GM21515 (cell line): ENCODE measurements at regions not wholly inside any gene's neighbourhood (a gene's known extent, or its start where the extent isn't known, plus 50 kb on each side); places are given as distances from the start of the nearest gene placed in this dataset.

Source experiments
- ATAC-seq: cut with Tn5 transposase; IDR thresholded peaks from one replicate; pipeline ENCODE4 v1.9.1; 2021; ENCODE audit not compliant: unreplicated experiment

DNA sequence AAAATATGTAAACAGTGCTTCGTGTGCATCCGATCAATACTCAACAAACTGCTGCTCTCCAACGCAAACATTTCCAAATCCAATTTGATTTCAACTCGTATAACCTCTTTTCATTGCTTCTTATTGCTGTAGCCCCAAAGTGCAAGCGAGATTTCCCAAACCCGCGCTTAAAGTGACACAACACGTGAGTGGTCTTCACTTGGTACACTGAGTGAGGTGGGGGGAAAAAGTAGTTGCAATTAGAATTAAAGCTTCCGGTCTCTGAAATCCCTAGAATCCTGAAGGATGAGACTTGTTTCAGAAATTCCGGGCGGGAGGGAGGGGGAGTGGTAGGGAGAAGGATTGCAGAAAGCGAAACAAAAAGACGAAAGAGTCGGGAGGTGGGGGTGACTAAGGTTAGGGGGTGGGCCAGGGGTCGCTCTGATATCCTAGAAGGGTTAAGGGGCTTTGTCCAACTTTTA, 387.5 kb downstream of the BCAT1 start:
- ATAC-seq: no peak

- ATAC-seq: no peak
Observed at GRCh38 chr12:24560831-24561271, 388.1 kb downstream of the BCAT1 start.

DNA sequence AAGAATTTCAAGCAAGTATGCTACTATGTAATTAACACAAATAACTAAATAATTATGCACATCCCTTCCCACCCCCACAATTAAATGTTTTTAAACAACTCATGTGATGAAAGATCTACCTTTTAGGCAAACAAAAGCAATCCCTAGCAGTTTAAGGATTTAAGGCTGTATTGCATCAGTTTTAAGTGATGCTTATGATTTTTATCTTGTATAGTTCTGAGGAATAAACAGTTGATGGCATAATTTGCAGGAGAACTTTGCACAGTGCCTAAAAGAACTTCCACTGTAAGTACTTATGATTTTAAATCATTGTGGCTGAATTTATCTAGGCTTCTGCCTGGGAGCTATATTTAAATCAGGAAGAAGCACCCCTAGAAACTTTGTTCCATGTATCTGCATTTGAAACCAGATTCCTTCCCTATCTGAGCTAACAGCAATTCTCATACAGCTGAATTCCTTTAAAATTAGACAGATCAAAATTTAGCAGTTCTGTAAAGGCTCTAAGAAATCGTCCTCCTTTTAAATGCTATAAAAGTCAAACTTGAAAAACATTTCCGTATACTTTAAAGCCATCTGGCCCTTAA, 388.6 kb downstream of the BCAT1 start:
- ATAC-seq: no peak

- no peak for ATAC-seq
Observed at GRCh38 chr12:24557738-24558137, 391.2 kb downstream of the BCAT1 start.

DNA sequence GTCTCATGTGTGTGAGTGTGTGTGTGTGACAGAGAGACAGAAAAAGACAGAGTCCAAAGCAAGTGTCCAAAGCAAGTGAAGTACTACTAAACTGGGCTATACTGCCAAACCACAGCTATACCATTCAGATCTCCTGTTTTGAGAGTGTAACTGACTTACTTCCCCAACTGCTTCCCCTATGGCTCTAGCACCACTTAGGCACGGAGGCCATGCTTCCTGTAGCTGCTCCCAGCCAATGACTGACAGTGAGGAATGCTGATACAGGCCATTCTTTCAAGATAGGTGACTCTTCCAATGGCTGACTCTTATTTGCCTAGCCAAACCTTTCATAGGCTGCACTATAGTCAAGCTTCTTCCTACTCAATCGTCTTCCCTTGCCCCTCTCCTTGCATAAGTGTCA, 393.2 kb downstream of the BCAT1 start:
- no peak for ATAC-seq

DNA sequence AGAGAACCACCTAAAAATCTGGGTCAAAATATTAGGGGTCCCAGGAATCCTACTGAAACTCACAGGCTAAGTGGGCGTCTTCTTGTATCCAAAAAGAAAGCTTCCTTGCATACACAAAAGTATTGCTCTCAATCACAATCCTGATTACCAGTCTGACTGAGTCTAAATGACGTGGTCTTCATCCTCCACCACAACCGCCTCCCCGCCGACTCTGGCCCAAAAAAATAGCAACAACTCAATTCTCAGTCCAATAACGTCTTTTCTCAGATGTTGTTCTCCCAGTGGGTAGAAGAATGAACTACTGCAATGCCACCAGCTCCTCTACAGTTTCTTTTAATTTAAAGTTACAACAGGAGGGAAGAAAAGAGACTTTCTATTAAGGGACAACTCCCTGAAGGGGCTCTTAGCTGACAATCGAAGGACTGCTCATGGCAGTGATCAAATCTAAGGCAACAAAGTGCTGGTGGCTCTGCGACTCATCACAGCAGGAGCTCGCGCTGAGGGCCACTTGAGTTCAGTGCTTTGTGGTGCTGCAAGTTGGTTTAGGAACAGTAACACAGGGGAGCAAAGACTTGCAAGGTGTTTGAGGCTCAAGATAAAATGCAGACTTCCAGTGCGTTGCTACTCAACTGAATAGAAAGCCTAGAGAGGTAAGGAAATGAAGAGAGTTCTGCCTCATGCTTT, 394.1 kb downstream of the BCAT1 start:
- ATAC-seq: no peak

GRCh38 chr12:24553259-24553658, 395.6 kb downstream of the BCAT1 start:
- ATAC-seq: no peak

DNA sequence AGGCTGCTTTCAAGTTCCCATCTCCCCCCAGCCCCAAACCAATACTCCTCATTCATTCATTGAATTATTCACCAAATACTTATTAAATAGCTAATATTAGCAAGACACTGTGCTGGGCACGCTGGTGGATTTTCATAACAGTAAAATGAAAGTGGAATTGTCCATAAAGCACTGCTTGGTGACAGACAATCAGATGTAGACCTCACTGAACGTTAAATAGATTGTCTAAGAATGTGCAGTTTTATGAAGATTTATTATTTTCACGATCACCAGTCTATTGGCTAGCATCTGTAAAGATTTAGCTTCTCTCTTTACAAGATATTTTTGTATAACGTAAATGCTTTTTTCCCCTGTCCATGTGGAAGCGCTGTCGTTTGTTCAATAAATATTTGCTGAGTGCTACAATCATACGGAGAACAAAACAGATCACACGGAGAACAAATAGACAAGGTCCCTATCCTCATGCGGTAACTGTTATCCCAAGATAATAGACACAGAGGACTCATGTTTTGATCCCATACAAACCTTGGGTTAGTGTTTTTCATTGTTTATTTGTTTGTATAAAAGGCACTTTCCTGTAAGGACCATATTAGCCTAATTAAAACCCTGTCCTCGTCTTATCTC, 397.6 kb downstream of the BCAT1 start:
- ATAC-seq: no peak

DNA sequence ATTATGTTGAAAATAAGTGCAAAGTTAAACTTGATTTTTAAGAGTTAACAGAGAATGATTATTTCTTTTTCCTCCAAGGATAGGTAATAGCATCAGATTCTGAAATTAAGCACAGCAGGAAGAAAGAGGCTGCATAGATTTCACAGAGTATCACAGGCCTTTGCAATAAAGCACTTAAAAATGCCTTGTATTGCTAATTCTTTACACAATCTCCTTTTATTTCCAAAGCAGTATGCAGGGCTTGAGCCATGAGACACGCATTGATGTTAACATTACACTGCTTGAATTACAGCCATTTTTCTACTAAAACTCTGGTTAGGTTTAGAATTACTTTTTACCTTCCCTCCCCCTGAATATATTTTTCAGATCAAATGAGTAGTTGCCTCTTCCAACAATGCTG, 398.3 kb downstream of the BCAT1 start:
- no peak for ATAC-seq

GRCh38 chr12:24546661-24547060, 402.2 kb downstream of the BCAT1 start:
- ATAC-seq: no peak

- no peak for ATAC-seq
Observed at GRCh38 chr12:24546084-24546483, 402.8 kb downstream of the BCAT1 start.

GRCh38 chr12:24544368-24544767, 404.5 kb downstream of the BCAT1 start:
- no peak for ATAC-seq

DNA sequence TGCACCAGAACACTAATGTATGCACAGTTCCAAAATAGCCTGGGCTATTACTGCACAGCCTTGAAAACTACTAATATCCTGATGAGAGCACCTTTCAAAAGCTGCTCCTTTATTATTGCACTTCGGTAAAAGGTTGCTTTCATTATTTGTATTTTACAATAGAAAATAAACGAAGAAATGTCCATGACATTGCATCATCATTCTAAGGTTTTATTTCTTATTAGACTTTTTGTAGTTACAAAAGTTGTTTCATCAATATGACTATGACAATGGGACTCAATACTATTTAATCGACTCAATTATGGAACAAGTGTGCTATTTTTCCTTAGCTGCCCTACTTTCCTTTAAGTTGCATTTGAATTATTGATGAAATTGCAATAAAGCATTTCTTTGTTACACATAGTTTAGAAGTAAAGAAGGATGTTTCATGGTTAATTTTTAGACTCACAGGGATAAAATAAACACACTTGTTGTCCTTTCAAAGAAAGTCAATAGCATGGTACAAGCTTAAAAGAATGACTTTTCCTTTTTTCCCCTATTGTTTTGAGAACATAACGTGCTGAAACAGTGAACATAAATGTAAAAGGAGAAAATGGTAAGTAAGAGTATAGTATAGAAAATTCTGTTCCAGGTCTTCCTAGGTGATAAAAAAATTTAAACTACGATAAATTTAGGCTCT, 407.6 kb downstream of the BCAT1 start:
- ATAC-seq: no peak

GRCh38 chr12:24539646-24540045, 409.3 kb downstream of the BCAT1 start:
- ATAC-seq: no peak

DNA sequence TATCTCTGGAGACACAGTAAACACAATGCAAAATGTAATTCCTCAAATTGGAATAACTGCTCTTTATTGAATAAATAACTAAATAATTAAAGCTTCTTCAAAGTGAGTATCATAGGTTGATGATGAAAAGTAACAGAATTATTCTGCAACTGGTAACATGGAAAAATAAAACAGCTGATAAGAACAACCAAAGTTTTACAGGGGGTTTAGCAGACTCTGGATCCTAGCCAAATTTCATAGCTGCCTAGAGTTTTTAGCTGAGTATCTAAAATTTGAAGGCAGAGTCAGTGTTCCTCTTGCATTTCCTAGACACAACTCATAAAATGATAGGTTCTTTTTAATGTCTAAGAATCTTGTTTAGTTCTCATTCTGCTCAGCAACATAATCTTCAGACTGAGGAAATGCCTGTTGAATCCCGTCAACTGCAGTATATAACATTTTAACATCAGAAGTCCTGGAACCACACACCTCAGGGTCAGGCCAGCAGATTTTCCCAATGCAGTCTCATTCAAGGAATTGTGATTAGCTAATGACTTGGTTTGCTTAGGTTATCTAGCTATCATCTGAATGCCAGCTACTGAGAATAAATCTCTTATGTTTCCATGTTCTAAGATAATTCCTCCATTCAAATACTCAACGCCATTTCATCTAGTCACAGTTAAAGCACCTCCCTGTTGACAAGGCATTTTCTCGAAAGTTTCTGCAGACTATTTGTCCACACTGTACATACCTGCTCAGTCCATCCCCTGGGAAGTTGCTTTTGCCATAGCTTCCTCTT, 411.6 kb downstream of the BCAT1 start:
- no peak for ATAC-seq

DNA sequence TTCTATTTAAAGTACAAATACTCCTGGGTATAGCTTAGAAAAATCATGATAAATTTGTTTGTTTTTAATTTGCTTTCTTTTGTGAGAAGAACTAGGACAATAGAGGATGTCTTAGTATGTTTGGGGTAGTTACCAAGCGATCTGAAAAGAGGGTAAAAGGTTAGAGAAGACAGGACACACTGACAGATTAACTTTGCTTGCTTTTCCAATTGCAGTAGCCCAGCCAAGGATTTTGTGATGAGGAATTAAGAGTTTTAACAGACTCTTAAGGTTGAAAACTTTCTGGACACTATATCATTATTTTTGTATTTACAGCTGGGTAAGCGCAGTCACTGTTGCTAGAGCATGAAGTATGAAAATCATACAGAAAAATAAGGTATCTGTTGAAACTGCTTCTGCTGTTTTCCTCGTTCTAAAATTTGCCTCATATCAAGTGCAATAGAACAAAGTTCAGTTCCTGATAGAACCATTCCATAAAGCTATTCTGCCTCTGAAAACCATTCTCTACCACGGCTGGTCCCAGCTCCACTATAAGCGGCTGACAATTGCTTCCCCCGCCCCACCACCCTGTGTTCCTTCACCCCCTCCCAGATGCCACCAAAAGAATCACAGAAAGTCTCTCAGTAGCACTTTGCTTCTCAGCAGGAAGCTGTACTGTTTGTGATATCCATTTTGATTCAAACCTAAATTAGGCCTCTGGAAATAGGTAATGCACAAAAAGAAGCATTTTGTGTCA, 413.4 kb downstream of the BCAT1 start:
- ATAC-seq: no peak

GRCh38 chr12:24534622-24535021, 414.3 kb downstream of the BCAT1 start:
- no peak for ATAC-seq

DNA sequence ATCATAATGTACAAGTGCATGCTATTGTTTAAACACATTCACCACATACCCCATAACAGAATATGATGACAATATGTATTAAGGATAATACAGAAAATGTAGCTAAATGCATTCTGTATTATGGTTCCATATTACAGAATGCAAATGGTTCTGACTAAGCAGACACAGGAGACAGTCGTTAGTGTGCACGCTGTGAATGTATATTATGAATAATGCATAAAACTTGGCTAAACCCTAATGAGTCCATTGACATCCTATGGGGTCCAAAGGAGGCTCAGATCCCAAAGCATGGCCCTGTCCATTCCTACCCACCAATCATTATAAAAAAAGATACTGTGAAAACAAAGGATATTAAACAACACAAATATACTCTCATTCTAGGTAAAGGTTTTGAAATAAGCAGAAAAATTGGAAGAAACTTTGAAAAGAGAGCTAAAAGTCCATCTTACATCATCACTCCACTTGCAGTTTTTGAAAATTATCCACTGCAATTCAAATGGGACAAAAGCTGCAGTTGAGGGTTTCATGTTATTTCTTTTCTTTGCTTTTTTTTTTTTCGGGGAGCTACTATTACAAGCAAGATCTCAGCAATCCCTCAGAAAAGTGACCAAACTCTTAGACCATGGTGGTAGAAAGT, 415.1 kb downstream of the BCAT1 start:
- no peak for ATAC-seq

- no peak for ATAC-seq
Observed at GRCh38 chr12:24530689-24531088, 418.2 kb downstream of the BCAT1 start.

- ATAC-seq: no peak
Observed at GRCh38 chr12:24527102-24527501, 421.8 kb downstream of the BCAT1 start.
